Activated CD4-positive, alpha-beta T cell treated with anti-CD3 and anti-CD28 coated beads, Interleukin-2, Interleukin-4, amounts not matched to agents 100 ng/mL and 50 ng/mL, durations not matched to agents 16 hours and 8 hours (primary cell): ENCODE measurements at regions not wholly inside any gene's neighbourhood (a gene's known extent, or its start where the extent isn't known, plus 50 kb on each side); places are given as distances from the start of the nearest gene placed in this dataset.

Experiments used
- DNase-seq: peaks from one replicate; pipeline ENCODE4 v3.0.0-alpha.2; 2020; ENCODE audit warnings: low spot score

DNA sequence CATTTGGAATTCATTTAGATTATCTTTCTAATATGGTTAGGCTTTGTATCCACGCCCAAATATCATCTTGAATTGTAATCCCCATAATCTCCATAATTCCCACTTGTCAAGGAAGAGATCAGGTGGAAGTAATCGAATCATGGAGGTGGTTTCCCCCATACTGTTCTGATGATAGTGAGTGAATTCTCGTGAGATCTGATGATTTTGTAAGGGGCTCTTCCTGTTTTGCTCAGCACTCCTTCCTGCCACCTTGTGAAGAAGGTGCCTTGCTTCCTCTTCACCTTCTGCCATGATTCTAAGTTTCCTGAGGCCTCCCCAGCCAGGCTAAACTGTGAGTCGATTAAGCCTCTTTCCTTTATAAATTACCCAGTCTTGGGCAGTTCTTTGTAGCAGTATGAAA, 527.5 kb upstream of the ARRDC3 start:
- no peak for DNase-seq

DNA sequence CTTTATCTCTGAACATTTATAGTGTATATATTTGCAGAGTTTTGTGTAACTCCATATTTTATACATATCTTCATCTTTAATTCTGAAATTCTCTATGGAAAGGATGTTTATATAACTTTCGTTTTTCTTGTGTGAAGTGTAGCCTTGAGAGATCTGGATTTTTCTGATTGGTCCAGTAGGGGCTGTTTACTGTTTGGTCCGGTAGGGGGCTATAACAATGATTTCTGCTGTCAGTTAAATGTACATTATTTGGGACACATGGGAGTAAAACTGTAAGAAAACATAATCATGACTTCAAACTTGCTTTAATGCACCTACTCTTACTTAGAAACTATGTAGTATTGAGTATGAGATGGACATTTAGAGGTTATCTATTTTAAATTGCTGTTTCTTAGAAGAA, 527.1 kb upstream of the ARRDC3 start:
- DNase-seq: no peak

DNA sequence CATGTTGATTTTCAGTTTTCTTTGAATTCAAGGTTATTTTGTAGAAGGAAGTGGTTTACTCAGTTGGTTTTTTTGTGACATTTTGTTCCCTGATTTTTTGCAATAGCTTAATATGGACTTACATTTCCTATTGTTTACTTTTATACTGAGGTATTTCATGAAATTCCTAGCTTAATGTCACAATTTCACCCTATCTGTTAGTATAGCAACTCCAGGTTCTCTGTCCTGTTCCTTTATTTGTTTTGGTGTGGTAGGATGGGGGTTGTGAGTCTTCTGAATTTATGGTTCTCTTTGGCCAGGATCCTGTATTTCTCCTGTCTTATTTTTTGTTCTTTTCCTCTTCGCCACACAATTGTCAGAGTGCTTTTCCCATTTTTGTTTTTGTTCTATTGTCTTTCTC, 523.4 kb upstream of the ARRDC3 start:
- no peak for DNase-seq

DNA sequence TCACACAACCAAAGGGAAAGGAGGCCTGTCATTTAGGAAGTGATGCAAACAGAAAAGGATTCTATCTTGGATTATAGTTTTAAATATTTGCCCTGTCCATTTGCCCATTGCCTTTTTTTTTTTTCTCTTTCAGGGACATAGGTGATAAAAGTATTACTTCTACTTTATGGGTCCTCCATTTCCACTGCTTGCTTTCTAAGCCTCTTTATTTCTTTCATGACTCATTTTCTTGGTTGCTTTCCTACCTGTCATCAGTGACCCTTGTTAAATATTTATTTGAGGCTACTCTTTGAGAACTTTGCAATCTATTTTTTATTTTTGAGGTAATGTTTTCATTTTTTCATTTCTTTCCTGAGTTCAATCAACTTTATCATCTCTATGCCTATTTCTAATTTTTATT, 522.9 kb upstream of the ARRDC3 start:
- DNase-seq: no peak

DNA sequence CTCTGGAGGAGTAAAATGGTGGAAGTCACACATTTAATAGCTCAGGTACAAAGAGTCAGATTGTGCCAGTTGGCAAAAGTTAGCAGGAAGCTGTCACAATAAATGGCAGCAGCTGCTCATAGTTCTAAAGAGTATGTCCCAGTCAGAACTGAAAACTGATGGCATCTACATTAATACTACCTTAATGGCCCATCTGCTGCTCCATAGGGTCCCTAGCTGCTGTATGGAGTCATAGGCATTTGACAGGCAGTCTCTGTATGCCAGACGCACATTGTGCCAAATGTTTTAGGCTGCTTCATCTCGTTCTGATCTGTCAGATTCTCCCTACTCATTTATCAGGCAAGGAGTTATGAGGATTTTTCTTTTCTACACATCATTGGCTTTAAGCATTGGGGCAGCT, 515.8 kb upstream of the ARRDC3 start:
- DNase-seq: no peak

DNA sequence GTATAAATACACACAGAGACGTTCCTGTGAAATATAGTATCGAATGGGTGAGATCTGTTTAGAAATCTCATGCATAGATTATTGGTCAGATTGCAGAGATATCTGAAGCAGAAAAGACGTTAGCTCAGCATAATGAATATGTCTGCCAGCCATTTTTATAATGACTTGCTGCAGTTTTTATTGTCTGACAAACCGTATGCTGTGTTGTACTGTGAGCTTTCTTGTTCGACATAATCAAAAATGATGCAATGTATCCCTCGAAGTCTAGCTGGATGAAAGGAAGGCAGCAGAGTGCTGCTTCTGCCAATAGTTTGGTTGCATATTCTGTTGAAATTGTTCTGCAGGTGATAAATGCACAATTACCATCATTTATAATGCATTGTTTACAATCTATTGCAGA, 514.9 kb upstream of the ARRDC3 start:
- DNase-seq: no peak

DNA sequence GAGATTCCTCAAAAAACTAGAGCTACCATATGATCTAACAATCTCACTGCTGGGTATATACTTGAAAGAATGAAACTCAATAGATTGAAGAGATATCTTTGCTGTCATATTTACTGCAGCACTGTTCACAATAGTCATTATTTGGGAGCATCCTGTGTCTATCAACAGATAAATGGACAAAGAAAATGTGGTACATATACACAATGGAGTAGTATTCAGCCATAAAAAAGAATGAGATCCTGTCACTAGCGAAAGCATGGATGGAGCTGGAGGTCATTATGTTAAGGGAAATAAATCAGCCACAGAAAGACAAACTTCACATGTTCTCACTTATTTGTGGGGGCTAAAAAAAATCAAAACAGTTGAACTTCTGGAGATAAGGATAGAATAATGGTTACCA, 505.7 kb upstream of the ARRDC3 start:
- no peak for DNase-seq

DNA sequence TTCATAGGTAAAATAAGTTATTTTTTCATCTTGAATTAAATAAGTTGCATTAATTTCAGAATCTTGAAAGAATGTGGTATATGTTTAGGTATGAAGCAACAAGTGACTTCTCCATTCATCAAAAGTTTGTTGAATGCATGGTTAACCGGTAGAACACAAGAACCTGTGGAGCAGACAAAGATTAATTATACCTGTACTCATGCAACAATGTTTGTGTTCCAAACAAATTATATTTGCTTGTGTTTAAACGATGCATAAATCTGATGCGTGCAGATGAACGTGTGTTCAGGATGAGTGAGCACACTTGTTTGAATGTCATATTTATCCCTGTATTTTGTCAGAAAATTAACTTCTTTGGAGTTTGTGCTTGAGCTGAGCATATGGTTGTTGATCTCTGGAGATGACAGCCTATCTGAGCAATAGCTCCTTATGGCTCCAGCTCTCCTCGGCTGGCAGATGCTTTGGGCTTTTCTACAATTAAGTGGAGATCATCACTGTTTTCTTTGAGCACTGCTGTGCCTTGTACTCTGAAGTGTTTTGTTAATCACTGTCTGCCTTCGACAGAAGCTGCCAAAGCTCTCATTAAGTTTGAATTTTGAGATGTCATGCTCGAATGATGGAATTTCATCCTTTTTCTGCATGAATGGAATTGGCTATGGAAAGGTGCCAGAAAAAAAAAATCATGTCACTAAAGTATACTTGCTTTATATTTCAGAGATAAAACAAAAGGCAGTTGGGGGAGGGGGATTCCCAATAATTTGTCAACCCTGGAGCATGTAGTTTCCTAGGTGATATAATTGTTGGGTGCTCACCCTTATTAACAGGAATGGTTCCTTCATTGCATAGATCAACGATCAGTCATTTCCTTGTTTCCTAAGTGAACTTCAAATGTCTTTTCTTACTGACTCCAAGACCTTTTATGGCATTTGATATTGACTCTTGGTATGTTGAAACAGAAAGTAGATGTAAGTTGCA, 502.5 kb upstream of the ARRDC3 start:
- DNase-seq: no peak

DNA sequence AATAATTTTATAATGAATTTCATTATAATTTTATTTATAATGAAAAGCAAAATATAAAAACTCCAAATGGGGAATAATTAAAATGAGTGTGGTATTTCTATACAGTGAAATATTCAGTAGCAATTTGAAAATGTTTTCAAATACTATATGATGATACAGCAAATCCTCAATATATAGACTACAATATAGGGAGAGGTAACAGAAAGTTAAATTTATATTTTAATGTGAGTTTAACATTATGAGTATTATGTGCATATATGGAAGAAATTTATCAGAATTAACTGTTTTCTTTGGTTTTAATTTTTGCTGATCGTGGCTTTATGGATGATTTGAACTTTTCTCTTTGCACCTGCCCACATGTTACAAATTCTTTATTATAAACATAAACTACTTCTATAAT, 500.9 kb upstream of the ARRDC3 start:
- DNase-seq: no peak

DNA sequence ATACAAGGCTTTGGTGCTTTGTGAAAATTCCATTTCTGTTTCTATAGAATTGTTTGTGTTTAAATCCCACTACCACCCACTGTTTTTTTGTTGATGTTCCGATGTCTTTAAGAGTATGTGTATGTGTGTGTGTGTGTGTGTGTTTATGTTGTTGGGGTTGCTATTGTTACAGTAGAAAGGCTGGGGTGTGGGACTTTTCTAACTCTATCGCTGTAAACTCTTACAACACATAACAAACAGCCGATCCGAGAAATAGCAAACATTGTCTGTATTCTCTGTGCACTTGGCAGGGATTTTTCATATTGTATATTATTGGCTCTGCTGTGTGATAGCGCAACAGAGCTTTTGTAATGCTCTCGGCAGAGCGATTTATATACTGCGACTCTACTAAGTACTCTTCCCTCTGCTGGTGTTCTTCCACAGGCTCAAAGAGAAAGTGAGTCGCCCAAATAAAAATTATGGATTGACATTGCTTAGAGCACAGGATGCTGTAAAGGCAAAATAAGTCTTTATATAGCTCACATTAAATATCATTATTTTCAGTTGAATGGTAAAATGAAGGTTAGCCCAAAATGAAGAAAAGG, 492.2 kb upstream of the ARRDC3 start:
- DNase-seq: no peak

DNA sequence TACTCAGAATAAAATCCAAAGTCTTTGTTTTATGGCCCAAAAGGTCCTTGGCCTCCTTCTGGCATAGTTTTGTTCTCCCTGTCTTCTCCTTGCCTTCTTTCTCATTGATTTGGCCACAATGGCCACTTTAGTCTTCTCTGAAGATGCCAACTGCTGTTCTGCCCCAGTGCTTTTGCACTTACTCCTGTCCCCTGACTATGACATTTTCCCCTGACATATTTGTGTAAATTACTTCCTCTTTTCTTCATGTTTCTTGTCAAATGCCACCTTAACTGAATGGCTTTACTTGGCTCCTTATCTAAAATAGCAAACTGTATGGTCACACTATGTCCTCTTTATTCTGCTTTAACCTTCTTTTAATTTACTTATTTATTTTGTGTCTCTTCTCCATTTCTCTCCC, 484.7 kb upstream of the ARRDC3 start:
- no peak for DNase-seq

DNA sequence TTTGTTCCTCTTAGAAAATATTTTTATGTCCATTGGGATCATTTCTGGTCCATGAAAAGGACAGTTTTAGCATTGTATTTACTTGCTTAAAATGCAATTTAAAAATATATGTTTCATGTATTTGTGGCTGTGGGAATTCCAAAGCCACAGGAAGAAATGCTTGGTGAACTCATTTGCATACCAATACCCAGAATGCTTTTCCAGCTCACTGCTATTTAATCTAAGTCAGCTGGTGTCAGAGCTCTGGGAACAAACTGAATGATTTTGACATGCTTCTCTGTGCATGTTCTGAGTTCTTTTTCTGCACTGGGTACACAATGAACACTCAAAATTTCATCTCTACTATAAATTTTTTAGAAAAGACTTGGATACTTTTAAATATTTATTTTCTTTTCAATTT, 482.8 kb upstream of the ARRDC3 start:
- no peak for DNase-seq

DNA sequence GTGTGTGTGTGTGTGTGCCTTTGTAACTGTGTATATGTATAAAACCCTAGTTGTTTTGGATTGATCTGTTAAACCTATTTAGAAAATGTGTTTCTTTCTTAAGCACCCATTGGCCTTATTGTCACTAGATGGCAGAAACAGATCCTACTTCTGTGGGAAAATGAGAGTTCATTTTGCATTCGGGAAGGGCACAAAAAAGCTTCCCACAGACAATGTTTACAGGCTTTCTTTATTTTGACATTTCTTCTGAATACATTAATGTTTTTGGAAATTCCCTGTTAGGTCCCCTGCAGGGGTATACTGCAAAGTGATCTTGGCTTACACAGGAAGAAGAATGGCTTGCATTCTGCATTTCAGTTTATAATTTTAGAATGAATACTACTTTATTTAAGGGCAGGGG, 481.8 kb upstream of the ARRDC3 start:
- DNase-seq: no peak

DNA sequence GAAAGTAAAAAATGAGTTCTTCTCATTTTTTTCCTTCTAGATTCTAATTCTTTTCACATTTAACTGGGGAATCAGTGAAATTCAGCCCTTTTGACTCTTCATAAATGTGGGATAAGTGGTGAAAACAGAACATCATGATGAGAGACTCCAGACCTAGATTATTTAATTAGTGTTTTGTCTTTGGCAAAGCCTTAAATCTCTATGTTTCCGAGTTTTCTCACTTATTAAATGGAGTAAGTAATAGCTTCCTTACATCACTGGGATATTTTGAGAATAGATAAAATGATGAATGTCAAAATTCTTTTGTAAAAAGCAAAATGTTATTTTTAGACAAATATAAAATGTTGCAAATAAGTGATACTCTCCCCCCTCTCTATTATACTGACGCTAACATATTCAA, 468.6 kb upstream of the ARRDC3 start:
- no peak for DNase-seq

DNA sequence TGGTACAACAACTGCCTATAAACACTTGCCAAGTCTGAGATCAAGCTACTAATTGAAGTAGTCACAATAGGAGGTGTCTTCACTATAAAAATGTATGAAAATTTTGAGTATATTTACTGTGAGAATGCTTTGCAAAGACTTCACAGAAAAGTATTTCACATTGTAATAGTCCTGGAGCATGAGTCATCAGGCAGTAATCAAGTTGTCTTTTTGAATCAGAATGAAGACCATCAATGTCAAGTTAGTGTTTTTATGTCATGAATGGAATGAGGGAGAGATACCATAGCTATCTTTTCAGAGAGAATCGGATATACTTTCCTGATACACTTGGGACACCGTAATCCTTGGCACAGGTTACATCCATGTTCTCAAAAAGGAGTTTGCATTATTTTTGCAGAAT, 466.9 kb upstream of the ARRDC3 start:
- no peak for DNase-seq

DNA sequence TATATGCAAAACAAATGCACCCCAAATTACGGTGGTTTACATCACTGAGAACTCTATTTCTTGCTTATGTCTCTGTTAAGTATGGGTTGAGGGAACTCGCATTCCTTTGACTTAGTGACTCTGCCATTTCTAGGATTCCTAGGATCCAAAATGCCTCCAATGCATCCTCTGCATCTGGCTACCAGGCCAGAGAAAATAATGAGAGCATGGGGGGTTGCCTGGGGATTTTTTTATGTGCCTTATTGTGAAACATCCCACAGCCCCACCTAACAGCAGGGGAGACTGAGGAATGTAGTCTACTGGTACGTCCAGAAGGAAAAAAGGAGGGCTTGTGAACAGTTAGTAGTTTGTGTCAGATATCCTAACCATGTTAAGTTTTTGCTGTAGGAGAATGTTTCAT, 466.0 kb upstream of the ARRDC3 start:
- no peak for DNase-seq

DNA sequence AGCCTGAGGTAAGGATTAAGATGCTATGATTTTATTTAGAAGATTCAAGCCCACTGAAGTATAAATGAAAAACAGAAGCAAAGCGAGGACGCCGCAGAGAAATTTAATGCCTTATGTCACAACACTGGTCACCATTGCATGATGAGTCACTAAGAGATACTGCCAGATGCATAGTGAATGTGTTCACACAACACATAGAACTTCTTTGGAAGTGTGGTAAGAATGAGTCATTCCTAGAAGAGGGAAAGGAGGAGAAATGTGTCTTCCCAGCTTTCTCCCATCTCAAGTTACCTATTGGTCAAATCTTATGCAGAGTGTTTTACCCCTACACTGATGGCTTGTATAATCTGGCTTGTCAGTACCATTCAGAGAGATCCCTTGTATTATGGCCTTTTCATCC, 465.3 kb upstream of the ARRDC3 start:
- no peak for DNase-seq

DNA sequence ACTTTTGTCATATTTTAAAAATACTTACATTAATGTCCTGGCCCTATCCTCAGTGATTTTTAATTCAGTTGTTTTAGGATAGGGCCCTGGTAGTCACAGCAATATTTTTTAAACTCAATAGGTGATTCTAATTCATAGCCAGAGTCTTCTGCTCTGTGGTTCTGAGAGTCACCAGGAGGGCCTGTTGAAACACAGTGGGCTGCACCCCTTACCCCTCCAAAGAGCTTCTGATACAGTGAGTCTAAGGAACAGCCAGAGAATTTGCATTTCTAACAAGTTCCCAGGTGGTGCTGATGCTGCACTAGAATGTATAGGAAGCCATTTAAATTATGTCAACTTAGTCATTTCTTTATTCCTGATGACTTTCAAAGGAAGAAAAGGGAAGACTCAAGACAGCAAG, 458.3 kb upstream of the ARRDC3 start:
- DNase-seq: no peak

DNA sequence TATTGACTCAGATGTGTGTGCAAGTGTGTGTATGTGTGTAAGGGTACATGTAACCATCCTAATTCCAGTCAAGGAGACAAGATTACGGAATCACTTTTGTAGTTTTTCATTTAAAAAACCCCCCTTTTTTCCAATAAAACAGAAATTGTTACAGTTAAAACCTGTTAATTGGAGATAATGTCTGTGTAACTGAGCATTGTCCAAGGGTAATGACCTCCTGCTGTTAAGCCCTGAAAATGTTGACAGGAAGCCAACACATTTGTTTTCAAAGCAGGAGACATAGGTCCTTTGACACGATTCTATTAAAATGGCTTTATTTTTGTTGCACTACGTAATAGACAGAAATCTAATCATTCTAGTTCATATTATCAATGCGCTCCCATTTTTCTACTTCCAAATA, 457.3 kb upstream of the ARRDC3 start:
- DNase-seq: no peak

DNA sequence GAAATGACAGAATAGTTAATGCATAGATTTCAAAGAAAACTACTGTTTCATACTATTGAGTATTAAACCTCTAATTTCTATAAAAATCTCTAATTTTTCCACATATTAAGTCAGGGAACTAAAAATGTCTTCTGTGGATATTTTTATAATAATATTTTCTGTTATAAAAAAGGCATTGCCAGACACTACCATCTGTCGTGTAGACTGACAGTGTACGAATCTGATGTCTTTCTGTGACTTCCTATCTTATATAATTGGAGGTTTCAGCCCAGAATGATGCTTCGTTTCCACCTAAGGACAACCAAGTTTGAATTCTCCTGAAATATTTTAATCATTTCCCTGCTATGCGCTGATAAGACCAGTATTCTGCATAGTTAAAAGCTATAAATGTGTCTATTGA, 456.6 kb upstream of the ARRDC3 start:
- no peak for DNase-seq

DNA sequence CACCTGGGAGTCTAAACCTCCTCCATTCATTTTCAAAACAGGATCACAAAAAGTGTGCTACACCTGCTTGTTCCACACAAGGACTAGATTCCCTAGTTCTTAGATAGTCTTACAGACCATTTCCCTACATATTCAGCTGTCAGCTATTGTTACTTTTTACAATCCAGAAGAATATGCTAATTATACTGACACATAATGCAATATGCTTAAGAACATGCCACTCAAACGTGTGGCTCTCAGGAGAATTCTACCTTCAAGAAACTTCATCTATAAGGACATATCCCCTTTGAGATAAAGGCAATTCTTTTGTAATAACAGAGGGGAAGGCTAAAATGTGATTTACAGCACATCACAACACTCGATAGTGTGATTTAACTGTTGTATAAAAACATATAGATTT, 456.1 kb upstream of the ARRDC3 start:
- no peak for DNase-seq

DNA sequence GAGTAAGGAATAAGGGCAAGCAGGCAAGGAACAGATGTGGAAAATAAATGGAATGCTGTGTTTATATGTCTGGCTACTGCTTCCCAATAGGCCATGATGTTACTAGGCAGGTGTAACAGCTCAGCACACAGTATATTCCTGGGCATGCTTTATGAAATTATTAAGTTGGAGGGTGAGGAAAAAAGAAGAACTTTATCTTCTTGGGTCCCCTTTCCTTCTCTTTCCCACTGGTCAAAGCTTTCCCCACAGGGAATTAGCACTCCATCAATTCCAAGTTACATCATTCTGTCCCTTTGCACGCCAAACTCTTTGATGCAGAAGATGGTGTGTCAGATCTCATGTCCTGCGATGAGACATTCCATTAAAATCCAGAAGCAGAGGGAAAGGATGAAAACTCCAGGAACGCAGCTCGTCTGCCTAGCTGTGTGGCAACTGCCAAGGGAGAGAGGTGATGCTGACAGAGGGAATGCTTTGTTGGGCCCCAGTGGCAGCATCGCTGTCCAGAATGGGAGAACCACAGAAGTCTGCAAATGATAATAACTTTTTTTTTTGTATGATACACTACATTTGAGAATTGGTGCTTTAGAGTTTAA, 447.3 kb upstream of the ARRDC3 start:
- no peak for DNase-seq

DNA sequence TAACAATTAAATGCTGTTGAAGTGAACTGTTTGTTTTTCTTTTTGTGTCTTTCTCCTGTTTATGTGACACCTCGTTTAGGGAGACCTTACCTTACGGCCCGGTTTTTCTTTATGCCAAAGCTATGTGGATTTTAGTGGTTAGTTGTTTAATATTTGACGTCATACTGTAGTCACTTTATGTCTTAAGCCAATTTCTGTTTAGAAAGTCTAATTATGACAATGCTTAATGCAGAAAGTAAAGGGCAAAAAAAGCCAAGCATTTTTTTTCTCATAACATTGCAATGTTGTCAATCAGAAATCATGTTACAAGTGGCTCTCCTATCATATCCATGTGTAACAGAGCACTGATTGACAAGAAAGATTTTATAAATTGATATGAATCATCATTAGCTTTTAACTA, 442.5 kb upstream of the ARRDC3 start:
- DNase-seq: no peak

DNA sequence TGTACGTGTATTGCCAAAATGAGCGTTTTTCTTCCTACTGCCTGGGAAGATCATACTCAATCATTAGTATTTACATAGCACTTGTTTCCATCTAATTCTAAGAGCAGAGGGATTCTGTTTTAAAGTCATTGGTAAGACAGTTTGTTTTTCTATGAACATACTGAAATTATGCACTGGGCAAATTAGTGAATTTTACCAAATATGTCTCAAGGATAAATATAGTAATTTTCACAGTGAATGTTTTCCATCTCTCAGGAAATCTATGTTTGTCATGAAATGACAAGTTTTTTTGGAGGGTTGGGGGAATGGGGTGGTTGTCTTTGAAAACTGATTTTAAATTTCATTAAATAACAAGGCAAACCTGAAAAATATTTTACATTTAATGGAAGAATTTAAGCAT, 441.3 kb upstream of the ARRDC3 start:
- DNase-seq: no peak
